ENCODE measurements at regions not wholly inside any gene's neighbourhood (a gene's known extent, or its start where the extent isn't known, plus 50 kb on each side); places are given as distances from the start of the nearest gene placed in this dataset.
"Not testable (repeated sequence)": the region's sequence is repeated elsewhere in the genome, so short reads cannot be mapped to it uniquely, and the experiment has no call there.

DNA sequence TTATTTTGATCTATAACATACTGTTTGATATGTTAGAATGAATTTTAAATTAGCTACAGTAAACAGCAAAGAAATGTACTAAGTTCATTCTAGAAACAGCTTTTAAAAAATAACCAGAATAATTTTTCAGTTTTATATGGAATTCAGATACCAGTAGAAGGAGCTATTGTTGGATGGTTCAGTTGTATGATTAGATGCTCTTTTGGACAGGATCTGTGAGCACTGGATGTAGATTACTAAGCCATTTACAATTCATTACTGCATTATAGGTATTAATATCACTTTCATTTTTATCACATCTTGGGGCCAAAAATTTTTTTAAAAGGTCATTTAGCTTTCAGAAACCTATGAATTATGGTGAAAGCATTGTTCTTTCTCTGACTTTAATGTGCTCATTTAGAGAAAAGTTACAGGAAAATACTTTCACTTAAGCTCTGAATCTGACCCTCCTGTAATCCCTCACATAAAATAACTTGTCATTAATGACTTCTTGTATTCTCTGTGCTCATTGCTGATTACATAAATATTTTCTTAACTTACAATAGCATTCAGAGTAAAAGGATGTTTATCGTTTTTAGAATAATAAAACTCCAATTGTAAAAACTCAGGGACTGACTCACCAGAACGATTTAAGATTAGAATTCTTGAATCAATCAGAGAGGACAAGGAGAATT is 750.2 kb downstream of the SLC4A3 start:
- no peak for DNase-seq

DNA sequence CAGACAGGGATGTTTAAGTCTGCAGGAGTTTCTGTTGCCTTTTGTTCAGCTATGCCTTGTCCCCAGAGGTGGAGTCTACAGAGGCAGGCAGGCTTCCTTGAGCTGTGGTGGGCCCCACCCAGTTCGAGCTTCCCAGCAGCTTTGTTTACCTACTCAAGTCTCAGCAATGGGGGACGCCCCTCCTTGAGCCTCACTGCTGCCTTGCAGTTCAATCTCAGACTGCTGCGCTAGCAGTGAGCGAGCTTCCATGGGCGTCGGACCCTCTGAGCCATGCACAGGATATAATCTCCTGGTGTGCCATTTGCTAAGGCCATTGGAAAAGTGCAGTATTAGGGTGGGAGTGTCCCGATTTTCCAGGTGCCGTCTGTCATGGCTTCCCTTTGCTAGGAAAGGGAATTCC is 760.3 kb downstream of the SLC4A3 start:
- not testable (repeated sequence) for DNase-seq

- peak; percentile 79 for DNase-seq
These were observed 766.3 kb downstream of the SLC4A3 start for GRCh38 chr2:220393711-220394110.

DNA sequence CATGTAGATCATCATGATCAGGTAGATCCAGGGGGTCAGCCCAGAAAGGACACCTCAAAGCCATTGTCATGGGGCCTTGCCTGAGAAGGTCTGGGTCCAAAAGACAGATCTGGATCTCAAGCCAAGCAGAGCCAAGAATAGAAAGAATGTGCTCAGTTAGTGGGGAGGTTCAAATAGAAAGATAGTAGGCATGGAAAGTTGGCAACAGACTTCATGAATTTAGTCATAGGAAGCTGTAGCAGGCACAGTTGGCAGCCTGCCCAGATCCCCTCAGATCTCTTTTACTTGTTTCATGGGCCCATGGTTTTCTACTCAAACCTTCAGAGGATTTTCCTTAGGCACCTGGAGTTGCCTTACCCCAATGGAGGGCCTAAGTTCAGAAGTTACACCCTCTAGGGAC is 767.0 kb downstream of the SLC4A3 start:
- peak; percentile 1 for DNase-seq

GRCh38 chr2:220396287-220396686 is 768.9 kb downstream of the SLC4A3 start:
- DNase-seq: no peak

- no peak for DNase-seq
These were observed 782.9 kb downstream of the SLC4A3 start for GRCh38 chr2:220410296-220410695.

GRCh38 chr2:220417503-220417902 is 790.1 kb downstream of the SLC4A3 start:
- no peak for DNase-seq

GRCh38 chr2:220419647-220420046 is 792.2 kb downstream of the SLC4A3 start:
- DNase-seq: no peak

DNA sequence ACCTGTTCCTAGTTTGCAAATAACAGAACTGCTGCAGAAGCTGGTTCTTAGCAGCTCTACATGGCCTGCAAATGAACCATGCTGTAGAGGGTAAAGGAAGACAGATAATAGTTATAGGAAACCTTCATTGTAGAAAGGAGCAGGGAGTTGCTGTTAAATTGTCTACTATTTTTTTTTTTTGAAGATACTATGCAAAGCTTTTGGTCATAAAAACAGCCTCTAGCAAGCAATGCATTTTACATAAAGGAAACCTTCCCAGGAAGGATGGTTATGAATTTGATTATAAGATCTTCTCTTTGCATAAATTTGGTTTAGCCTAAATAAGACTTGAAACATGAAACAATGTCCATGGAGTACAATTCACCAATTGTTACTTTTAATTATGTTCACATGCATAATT is 793.4 kb downstream of the SLC4A3 start:
- DNase-seq: peak; percentile 97

- DNase-seq: no peak
These were observed 795.2 kb downstream of the SLC4A3 start for GRCh38 chr2:220422676-220423075.

GRCh38 chr2:220424561-220424960 is 797.1 kb downstream of the SLC4A3 start:
- DNase-seq: no peak

- DNase-seq: no peak
These were observed 805.2 kb downstream of the SLC4A3 start for GRCh38 chr2:220432645-220433044.

DNA sequence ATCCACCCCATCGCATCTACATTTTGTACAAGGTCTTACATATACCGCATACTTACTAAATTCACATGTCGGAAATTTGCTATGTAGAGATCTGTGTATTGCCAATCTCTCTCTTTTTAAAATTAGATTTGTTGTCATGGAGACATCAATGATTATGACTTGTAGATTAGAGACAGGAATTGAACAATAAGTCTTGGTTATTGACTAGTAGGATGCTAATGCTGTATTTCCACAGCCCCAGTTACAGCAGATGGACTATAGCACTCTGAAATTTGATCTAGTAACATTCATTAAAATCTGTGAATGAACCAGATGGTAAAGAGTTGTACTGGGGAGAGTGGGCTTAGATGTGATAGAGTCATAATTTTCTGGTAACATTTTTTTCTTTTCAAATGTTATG is 805.7 kb downstream of the SLC4A3 start:
- DNase-seq: no peak

DNA sequence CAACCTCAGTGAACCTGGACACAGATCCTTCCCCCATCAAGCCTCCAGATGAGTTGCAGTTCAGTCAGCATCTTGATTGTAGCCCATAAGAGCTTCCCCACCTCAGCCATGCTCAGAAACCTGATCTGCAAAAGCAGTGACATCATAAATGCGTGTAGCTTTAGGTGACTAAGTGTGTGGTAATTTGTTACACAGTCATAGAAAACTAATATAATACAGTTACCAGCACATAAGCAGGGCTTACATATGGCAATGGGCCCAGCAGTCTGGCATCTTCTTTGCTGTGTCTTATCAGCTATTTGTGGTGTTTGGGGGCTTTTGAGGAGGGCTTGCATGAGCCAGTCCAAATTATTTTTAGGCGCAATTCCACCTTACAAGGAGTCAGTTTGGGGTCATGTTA is 807.0 kb downstream of the SLC4A3 start:
- DNase-seq: no peak

- no peak for DNase-seq
These were observed 810.5 kb downstream of the SLC4A3 start for GRCh38 chr2:220437938-220438337.

DNA sequence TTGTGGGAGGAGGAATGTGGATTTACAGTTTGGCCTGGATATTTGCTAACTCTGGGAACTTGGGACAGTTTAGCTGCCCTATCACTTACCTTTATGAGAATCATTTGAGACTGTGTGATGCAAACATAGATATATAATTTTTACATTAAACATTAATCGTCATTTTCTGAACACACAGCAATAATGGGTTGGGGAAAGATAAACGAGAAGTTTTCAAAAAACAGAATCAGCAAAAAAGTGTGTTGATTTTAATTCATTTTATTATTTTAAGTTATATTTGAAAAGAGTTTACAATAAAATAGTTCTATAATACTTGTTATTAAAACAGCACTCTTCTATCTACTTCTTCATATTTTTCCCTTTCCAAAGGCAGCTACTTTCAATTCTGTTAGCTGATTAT is 813.3 kb downstream of the SLC4A3 start:
- no peak for DNase-seq

DNA sequence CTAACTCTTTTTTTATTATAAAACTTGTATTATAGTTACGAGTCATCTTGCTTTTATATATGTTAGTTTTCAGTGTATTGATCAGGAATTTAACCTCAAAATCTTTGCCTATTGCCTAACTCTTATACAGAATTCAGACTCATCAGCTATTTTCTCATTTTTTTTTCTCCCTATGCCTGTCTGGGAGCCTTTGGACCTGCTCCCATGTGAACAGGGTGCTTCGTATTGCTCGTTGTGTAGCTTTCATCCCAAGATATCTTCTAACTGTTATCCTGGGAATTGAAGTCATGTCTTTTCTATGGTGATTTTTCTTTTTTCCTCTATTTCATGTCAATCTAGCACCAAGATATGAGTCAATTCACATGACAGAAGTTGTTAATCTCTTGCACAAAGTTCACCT is 814.0 kb downstream of the SLC4A3 start:
- no peak for DNase-seq

- DNase-seq: no peak
These were observed 814.6 kb downstream of the SLC4A3 start for GRCh38 chr2:220442012-220442411.

GRCh38 chr2:220445429-220446105 is 818.1 kb downstream of the SLC4A3 start:
- no peak for DNase-seq

GRCh38 chr2:220446106-220446712 is 818.8 kb downstream of the SLC4A3 start:
- DNase-seq: no peak

DNA sequence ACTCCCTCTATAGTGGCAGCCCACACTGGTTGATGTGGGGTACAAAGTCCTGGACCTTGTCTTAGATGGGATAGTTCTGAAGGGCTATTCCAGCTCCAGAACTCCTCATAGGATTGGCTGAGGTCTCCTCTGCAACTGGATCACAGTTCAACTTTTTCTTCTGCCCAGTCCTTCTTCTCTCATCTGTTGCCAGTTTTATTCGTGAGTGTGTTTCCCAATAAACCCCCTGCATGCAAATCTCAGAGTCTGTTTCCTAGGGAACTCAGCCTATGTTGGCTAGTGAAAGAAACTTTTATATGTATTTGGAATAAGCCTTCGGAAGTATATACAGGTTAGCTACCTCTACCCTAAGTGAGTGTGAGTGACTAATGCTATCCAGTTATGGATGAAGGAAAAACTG is 823.4 kb downstream of the SLC4A3 start:
- DNase-seq: peak; percentile 24

DNA sequence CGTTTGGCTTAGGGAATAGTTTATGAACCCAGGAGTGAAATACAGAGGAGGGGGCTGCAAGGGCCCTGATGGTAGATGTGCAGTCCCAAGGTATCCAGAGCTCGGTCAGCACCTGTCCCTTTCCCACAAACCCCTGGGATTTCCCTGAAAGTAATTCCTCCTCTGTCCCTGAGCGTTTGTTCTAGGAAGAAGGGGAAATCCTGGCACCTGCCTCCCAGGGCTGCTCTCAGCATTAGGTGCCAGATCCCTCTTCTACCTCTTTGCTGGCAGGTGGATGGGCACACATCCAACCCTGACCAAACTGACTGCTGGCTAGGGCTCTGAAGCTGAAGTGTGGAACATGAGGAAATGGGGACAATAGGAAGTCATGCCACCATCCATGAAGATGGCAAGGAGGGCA is 824.0 kb downstream of the SLC4A3 start:
- no peak for DNase-seq

DNA sequence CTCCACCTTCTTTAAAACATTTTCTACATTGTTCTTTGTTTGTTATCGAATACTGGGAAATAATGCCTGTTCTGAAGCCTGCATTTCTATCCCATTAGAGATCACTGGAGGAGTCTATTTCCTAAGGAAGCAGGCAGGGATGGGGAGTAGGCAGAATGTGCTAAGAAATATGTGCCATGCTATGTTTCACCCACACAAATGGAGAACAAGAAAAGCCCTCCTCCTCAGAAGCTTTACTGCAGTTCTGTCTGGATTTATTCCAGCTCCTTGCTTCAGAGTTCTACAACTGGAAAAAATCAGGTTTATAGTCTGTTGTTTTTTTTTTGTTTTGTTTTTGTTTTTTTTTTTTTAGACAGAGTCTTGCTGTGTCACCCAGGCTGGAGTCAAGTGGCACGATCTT is 825.1 kb downstream of the SLC4A3 start:
- DNase-seq: no peak

- no peak for DNase-seq
These were observed 828.0 kb downstream of the SLC4A3 start for GRCh38 chr2:220455351-220455990.
